Breast epithelium (tissue), 4 donors: ENCODE measurements at regions not wholly inside any gene's neighbourhood (a gene's known extent, or its start where the extent isn't known, plus 50 kb on each side); places are given as distances from the start of the nearest gene placed in this dataset.

ENCODE experiments used
- DNase-seq, 2 donors: peaks; one replicate each; pipeline ENCODE4 v3.0.0-alpha.2; 2019; ENCODE audit warnings: low spot score in 2 of 2
- H3K27ac ChIP-seq, 2 donors: fragments of 200-600 bp; sonication (generic) in 1 of 2; one replicate each; pipeline ENCODE4 v1.5.1; 2016 to 2019; ENCODE audit warnings: mild to moderate bottlenecking in 1 of 2
- H3K27me3 ChIP-seq, 2 donors: fragments of 200-600 bp; sonication (generic) in 1 of 2; one replicate each; pipeline versions ENCODE4 v1.5.1 to v1.6.0; 2017 to 2019; ENCODE audit warnings: control low read depth in 1 of 2, mild to moderate bottlenecking in 1 of 2
- H3K36me3 ChIP-seq: fragments of 200-600 bp; one replicate; pipeline ENCODE4 v1.5.1; 2019
- H3K4me1 ChIP-seq, 2 donors: fragments of 200-600 bp; sonication (generic); one replicate each; pipeline ENCODE4 v1.5.1; 2016 to 2019; ENCODE audit warnings: control low read depth in 1 of 2
- H3K4me3 ChIP-seq, 3 donors: fragments of 200-600 bp; sonication (generic); 1 replicate in 2 of 3; 2 replicates in 1 of 3; pipeline ENCODE4 v1.5.1; 2016 to 2019; ENCODE audit warnings: mild to moderate bottlenecking in 3 of 3, moderate library complexity in 2 of 3
- H3K9me3 ChIP-seq, 2 donors: fragments of 200-600 bp; sonication (generic) in 1 of 2; one replicate each; pipeline ENCODE4 v1.5.1; 2016 to 2019; ENCODE audit warnings: control low read depth in 1 of 2
- POLR2A ChIP-seq: fragments of 450-650 bp; IDR thresholded peaks from one replicate; pipeline ENCODE4 v1.6.1; 2016; ENCODE audit warnings: antibody characterized with exemption, mild to moderate bottlenecking, moderate library complexity
- POLR2AphosphoS5 ChIP-seq, 3 donors: sonication (generic); formaldehyde crosslinking; IDR thresholded peaks; one replicate each; pipeline ENCODE4 v1.6.1; 2017; ENCODE audit warnings: antibody characterized with exemption in 3 of 3
- intact Hi-C: fragments of 100-400 bp; cut with DNase I; formaldehyde crosslinking; loops from one replicate; pipeline ENCODE4 v1.15.1; 2023; ENCODE audit warnings: low total_unique reads
- TF ChIP-seq, protein P1 (sequence below), 3 donors: fragments of 450-650 bp; IDR thresholded peaks; one replicate each; pipeline ENCODE4 v1.5.1; 2016 to 2017; ENCODE audit warnings: antibody characterized with exemption in 3 of 3, mild to moderate bottlenecking in 3 of 3, moderate library complexity in 3 of 3

DNA sequence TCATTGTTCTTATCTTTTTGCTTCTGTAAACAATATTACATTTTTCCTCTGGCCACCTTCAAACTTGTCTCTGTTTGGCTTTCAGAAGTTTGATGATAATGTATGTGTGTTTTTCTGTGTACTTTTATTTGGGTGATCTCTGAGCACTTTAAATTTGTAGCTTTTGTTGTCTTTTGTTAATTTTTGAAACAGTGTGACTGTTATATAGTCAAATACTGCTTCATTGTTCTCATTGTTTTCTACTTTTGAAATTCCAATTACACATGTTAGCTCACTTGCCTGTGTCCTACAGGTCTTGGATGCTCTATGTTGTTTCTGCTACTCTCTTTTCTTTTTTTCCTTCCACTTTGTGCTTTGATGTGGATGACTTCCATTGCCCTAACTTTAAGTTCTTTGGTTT lies 460.1 kb upstream of the KHDRBS2 start:
- intact Hi-C loops, result no loop called here
- Histone ChIP-seq H3K4me3 (no peak overlapping the region), H3K27me3 (no peaks in the 10 kb centered on the region), H3K4me1 (no peaks in the 10 kb centered on the region), H3K9me3 (no peaks in the 10 kb centered on the region), H3K36me3 (no peaks in the 10 kb centered on the region), H3K27ac (no peak overlapping the region)
- no peak for TF ChIP-seq POLR2A
- TF ChIP-seq, protein P1, sequence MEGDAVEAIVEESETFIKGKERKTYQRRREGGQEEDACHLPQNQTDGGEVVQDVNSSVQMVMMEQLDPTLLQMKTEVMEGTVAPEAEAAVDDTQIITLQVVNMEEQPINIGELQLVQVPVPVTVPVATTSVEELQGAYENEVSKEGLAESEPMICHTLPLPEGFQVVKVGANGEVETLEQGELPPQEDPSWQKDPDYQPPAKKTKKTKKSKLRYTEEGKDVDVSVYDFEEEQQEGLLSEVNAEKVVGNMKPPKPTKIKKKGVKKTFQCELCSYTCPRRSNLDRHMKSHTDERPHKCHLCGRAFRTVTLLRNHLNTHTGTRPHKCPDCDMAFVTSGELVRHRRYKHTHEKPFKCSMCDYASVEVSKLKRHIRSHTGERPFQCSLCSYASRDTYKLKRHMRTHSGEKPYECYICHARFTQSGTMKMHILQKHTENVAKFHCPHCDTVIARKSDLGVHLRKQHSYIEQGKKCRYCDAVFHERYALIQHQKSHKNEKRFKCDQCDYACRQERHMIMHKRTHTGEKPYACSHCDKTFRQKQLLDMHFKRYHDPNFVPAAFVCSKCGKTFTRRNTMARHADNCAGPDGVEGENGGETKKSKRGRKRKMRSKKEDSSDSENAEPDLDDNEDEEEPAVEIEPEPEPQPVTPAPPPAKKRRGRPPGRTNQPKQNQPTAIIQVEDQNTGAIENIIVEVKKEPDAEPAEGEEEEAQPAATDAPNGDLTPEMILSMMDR (IDR thresholded peaks at IDR 0.05), result no peak
- TF ChIP-seq POLR2AphosphoS5 (IDR thresholded peaks at IDR 0.05), result no peak
- no peak for DNase-seq

DNA sequence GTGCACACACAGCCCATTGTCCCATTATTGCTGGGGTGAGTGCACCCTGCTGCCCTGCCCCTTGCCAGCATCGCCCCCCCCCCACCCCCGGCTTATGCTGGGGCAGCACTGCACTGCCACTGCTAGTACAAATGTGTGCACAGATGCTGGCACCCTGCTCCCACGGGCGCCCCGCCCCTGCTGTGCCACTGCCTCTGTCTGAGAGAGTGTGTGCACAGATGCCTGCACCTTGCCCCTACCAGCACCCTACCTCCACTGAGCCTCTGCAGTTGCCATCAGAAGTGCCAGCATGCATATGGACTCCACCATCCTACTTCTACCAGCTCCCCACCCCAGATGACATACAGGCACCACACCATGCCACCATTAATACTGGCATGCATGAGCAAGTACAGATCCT lies 454.6 kb upstream of the KHDRBS2 start:
- Histone ChIP-seq H3K4me3 (no peak overlapping the region), H3K9me3 (no peaks in the 10 kb centered on the region), H3K27ac (no peak overlapping the region), H3K36me3 (no peaks in the 10 kb centered on the region), H3K27me3 (peaks cover 0 to 3% of the 10 kb centered on the region in 2 donors), H3K4me1 (no peaks in the 10 kb centered on the region)
- no peak for DNase-seq
- intact Hi-C loops, result no loop called here
- TF ChIP-seq POLR2A, result no peak
- no peak for TF ChIP-seq POLR2AphosphoS5 (IDR thresholded peaks at IDR 0.05)
- TF ChIP-seq, protein P1 (IDR thresholded peaks at IDR 0.05), result no peak

GRCh38 chr6:62740171-62740570 lies 454.1 kb upstream of the KHDRBS2 start:
- Histone ChIP-seq H3K4me1 (no peaks in the 10 kb centered on the region), H3K27ac (no peak overlapping the region), H3K36me3 (no peaks in the 10 kb centered on the region), H3K4me3 (no peak overlapping the region), H3K9me3 (no peaks in the 10 kb centered on the region), H3K27me3 (peaks cover 0 to 3% of the 10 kb centered on the region in 2 donors)
- no peak for DNase-seq
- no peak for TF ChIP-seq POLR2A
- no peak for TF ChIP-seq POLR2AphosphoS5 (IDR thresholded peaks at IDR 0.05)
- TF ChIP-seq, protein P1 (IDR thresholded peaks at IDR 0.05), result no peak
- intact Hi-C loops, result no loop called here

- intact Hi-C loops, result no loop called here
- Histone ChIP-seq H3K4me1 (no peaks in the 10 kb centered on the region), H3K27ac (no peak overlapping the region), H3K27me3 (peaks cover 0 to 3% of the 10 kb centered on the region in 2 donors), H3K9me3 (no peaks in the 10 kb centered on the region), H3K36me3 (no peaks in the 10 kb centered on the region), H3K4me3 (no peak overlapping the region)
- no peak for DNase-seq
- TF ChIP-seq, protein P1 (IDR thresholded peaks at IDR 0.05), result no peak
- TF ChIP-seq POLR2AphosphoS5 (IDR thresholded peaks at IDR 0.05) (no peak), POLR2A (no peak)
Measured at GRCh38 chr6:62737792-62738191, 451.8 kb upstream of the KHDRBS2 start.

DNA sequence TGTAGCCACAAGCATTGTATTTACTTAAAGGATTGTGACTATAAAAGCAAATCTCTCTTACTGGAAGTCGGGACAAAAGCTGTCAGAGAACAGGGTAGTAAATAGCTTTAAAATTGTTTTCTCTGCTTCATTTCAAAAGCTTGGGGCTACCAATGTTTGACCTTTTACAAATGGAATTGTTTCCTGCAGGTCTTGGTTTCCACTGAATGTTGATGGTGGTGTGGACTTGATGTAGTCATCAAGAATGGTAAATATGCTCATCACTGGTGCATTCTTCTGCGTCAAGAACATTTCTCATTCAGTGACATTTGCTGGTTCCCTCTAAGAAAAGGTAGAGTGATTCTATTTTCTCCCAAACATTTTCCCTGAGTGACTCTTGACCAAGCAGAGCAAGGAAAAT lies 435.4 kb upstream of the KHDRBS2 start:
- no peak for TF ChIP-seq POLR2AphosphoS5 (IDR thresholded peaks at IDR 0.05)
- H3K4me3 ChIP-seq, result no peak overlapping the region
- no peaks in the 10 kb centered on the region for H3K36me3 ChIP-seq
- H3K27ac ChIP-seq, result no peak overlapping the region
- no peaks in the 10 kb centered on the region for H3K27me3 ChIP-seq
- DNase-seq, result no peak
- H3K9me3 ChIP-seq, result peaks cover 0 to 6% of the 10 kb centered on the region in 2 donors
- intact Hi-C loops, result no loop called here
- H3K4me1 ChIP-seq, result no peaks in the 10 kb centered on the region

DNA sequence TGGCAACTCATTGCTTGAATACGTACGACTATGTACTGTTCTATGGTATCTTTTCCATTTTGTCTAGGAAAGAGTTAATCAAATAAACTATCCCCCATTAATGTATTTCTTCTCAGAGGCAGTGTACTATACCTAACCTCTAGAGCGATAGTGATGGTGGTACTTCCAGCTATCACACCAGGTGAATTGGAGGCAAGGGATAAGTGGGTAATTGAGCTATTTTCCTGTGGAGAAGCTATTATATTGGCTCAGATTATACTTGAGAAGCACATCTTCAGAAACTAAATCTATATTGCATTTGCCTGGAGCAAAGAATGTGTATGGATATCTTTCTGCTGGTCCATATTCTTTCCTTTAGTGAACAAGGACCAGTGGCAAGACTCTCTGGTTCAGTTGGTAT lies 430.7 kb upstream of the KHDRBS2 start:
- no peak for DNase-seq
- Histone ChIP-seq H3K27me3 (no peaks in the 10 kb centered on the region), H3K36me3 (no peaks in the 10 kb centered on the region), H3K4me3 (no peak overlapping the region), H3K9me3 (no peaks in the 10 kb centered on the region), H3K4me1 (no peaks in the 10 kb centered on the region), H3K27ac (no peak overlapping the region)
- intact Hi-C loops, result no loop called here
- TF ChIP-seq POLR2A (no peak), POLR2AphosphoS5 (IDR thresholded peaks at IDR 0.05) (no peak)
- TF ChIP-seq, protein P1 (IDR thresholded peaks at IDR 0.05), result no peak
